GM12872 (cell line): ENCODE measurements at regions not wholly inside any gene's neighbourhood (a gene's known extent, or its start where the extent isn't known, plus 50 kb on each side); places are given as distances from the start of the nearest gene placed in this dataset.

Experiments used
- TF ChIP-seq, protein P1 (sequence below): IDR thresholded peaks from 3 replicates; pipeline ENCODE4 v1.5.1; 2011; ENCODE audit warnings: low read depth, mild to moderate bottlenecking, low read length, moderate library complexity; ENCODE audit not compliant: insufficient read depth

DNA sequence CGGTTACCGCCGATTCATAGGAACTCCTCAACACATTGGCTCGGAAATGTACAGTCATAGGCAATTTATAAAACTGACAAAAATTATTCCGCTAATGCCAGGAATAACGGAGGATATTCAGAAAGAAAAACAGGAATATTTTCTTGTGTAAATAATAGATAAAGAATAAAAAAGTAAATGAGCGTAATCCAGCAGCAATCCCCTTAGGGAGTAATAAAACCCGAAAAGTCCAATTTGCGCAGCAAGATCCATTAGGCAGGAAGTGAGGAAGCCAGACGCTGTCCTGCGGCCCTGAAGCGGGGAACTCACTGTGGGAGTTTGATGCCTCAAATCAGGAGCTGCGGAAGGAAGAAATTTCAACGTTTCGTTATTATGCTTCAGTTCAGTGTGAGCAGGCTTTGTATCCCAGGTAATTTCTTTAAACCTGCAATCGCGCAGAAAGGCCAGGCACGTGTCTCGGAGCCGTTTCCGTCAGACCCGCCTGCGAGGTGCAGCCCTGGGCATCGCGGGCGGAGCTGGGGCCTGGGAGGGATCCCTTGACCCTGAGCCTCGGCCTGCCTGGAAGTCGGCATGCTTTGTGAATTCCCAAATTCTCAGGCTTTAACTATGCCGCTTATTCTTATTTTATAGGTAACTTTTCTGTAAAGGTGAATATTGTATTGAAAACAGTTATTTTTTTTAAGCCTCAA, 180.9 kb upstream of the ALKAL2 start:
- TF ChIP-seq, protein P1, sequence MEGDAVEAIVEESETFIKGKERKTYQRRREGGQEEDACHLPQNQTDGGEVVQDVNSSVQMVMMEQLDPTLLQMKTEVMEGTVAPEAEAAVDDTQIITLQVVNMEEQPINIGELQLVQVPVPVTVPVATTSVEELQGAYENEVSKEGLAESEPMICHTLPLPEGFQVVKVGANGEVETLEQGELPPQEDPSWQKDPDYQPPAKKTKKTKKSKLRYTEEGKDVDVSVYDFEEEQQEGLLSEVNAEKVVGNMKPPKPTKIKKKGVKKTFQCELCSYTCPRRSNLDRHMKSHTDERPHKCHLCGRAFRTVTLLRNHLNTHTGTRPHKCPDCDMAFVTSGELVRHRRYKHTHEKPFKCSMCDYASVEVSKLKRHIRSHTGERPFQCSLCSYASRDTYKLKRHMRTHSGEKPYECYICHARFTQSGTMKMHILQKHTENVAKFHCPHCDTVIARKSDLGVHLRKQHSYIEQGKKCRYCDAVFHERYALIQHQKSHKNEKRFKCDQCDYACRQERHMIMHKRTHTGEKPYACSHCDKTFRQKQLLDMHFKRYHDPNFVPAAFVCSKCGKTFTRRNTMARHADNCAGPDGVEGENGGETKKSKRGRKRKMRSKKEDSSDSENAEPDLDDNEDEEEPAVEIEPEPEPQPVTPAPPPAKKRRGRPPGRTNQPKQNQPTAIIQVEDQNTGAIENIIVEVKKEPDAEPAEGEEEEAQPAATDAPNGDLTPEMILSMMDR = no peak

DNA sequence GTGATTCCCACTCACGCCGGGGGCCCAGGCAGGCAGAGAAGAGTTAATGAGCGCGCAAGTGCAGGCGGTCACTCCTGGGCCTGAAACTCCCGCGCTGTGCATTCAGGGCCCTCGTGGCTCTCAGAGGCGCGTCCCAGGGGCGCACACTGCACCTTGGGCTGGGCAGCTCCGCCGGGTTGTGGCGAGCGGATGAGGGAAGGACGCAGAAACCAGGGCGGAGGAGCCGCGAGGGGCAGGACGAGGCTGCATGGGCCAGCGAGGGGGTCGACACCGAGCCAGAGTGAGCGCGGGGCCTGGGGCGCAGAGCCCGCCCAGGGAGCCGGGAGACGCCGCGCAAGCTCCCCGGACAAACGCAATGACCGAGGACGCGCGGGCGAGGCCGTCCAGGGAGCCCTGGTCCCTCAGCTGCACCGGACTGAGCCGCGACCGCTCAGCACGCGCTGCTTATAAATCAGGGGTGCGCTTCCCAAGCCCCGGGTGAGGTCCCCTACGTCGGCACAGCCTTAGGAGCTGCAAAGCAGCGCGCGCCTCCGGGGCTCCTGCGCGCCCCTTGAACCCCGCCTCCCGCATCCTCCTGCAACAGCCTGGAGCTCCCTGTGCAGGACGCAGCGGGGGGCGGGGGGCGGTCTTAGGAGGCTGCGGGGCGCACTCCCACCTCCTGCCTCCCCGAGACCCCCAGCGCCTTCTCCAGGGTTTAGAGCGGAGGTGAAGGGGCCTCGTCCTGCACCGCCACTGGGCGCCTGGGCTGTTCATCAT, 180.2 kb upstream of the ALKAL2 start:
- TF ChIP-seq, protein P1 = no peak

DNA sequence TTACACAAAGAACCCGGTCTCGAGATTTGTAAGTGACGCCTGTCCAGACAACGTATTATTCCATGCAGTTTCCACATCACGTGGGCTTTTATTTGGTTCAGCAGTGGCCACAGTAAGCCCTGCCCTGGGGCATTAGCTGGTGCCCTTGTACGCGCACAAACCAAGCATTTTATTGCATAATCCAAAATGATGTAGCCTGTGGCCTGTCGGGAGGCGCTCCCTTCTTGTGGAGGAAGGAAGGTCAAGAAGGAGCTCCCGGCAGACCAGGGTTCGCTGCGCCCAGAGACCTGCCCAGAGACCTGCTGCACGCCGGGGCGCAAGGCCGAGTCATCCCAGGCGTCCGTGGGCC, 179.6 kb upstream of the ALKAL2 start:
- TF ChIP-seq, protein P1 = no peak

DNA sequence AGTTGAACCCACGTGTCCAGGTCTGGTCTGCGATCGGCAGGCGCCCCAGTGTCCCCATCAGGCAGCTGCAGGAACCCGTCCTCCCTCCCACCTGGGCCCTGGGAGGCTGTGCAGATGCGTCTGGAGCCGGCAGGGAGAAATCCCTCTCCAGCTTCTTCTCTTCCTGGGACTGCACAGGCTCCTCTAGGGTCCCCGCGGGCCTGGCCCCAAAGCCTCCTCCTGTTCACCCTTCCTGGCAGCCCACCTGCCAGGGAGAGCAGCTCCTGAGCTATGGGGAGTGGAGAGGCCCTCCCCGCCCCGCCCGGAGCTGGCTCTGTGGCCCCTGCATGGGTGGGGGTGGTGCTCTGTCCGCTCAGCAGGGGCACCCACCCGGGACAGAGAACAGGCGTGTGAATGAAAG, 179.2 kb upstream of the ALKAL2 start:
- TF ChIP-seq, protein P1 = no peak

DNA sequence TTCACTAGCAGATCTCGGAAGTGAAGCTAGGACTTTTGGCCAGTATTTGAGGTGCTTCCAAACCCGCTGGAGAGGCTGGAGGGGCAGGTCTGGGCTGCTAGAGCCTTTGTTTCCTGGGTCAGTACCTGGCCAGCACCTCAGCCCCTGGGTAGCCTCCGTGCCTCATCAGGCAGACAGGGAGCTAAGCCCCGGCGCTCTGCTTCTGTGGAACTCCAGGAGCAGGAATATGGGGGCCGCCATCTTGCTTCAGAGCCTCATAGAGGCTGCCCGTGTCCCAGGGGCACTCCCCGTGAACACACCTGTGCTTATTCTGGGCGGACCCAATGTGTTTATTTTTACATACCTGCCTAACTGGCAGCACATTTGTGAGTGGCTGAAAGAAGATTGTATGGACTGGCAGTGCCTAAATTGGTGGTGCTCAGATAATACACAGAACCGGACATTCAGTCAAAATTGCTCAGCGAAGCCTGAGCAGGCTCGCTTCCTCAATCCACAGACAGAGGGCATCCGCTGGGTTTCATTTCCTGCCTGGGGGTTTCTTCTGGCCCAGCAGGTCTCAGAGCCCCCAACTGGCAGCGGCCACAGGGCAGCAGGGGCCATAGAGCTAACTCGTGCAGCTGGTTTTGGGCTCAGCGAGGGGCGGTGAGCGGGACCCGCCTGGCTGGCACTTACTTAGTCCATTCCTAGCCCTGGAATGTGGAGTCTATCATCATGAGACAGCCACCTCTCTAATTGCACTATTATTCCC, 176.8 kb upstream of the ALKAL2 start:
- TF ChIP-seq, protein P1 = peak; percentile 28; the same call in 2 of the 3 replicates

DNA sequence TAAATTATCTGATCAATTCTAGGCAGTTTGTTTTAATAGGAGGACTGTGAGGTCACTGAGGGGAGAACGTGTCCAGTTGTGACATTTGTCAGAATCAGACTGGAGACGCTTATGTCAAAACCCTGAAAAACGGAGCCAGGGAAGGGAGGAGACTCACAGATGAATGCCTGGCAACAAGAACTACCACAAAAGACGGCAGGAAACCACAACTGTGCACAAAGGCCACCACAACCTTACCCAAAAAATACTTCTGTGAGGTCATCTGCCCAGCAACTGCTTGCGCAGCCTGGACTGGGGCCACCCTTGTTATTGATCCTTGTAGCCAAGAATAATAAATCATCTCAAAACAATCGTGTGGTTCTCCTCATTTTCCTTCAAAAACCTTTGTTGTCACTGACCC, 173.0 kb upstream of the ALKAL2 start:
- TF ChIP-seq, protein P1 = no peak

DNA sequence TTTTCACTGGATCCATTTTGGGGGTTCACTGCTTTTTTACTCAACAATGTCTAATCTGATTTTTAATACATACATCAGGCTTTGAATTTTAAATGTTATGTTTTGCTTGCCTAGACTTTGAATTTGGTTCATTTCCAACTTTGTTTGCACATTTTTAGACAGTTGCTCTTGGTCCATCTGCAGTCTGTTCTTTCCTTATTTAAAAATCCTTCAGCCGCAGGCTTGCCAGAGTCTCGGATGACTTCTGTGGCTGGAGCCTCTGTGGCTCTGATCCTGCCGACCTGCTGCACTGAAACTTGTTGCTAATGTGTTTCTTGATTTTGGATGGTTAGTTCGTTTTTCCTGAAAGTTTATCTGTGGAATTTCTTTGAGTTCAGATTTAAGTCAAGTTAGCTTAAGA, 172.0 kb upstream of the ALKAL2 start:
- TF ChIP-seq, protein P1 = no peak
